GM23248 (cell line): ENCODE measurements at regions not wholly inside any gene's neighbourhood (a gene's known extent, or its start where the extent isn't known, plus 50 kb on each side); places are given as distances from the start of the nearest gene placed in this dataset.

Experiments
- EZH2 ChIP-seq: fragments of 200-600 bp; sonication (generic); IDR thresholded peaks from 2 replicates; pipeline ENCODE4 v1.6.1; 2018; ENCODE audit warnings: antibody characterized with exemption, mild to moderate bottlenecking; ENCODE audit not compliant: insufficient read depth, poor library complexity, severe bottlenecking
- EZH2phosphoT487 ChIP-seq: fragments of 200-600 bp; sonication (generic); IDR thresholded peaks from 2 replicates; pipeline ENCODE4 v1.6.1; 2018; ENCODE audit warnings: antibody characterized with exemption, moderate library complexity, mild to moderate bottlenecking, low read depth; ENCODE audit not compliant: insufficient read depth

DNA sequence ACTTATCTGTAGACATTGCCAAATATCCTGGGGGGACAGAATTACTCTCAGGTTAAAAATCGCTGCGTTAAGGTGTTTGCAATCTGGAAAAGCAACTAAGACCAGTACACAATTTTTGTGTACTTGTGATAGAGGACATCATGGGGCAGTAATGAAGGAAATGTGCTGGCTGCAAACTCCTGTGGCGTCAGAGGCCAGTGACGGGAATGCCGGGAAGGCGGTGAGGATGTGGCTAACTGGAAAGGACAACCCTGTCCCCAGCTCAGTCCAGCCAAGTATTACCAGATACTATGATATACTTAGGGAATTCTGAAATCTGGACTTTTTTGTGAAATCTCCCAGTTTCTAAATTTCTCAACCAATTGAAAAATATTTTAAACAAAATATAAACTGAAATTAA is 103.1 kb upstream of the NANOS1 start:
- no peak for TF ChIP-seq EZH2phosphoT487
- TF ChIP-seq EZH2: no peak
